COLO829 (cell line): ENCODE measurements at regions not wholly inside any gene's neighbourhood (a gene's known extent, or its start where the extent isn't known, plus 50 kb on each side); places are given as distances from the start of the nearest gene placed in this dataset.
"Not testable (repeated sequence)": the region's sequence is repeated elsewhere in the genome, so short reads cannot be mapped to it uniquely, and the experiment has no call there.

Experiments
- DNase-seq: peaks from one replicate; pipeline ENCODE4 v3.0.0; 2012; ENCODE audit warnings: low spot score

DNA sequence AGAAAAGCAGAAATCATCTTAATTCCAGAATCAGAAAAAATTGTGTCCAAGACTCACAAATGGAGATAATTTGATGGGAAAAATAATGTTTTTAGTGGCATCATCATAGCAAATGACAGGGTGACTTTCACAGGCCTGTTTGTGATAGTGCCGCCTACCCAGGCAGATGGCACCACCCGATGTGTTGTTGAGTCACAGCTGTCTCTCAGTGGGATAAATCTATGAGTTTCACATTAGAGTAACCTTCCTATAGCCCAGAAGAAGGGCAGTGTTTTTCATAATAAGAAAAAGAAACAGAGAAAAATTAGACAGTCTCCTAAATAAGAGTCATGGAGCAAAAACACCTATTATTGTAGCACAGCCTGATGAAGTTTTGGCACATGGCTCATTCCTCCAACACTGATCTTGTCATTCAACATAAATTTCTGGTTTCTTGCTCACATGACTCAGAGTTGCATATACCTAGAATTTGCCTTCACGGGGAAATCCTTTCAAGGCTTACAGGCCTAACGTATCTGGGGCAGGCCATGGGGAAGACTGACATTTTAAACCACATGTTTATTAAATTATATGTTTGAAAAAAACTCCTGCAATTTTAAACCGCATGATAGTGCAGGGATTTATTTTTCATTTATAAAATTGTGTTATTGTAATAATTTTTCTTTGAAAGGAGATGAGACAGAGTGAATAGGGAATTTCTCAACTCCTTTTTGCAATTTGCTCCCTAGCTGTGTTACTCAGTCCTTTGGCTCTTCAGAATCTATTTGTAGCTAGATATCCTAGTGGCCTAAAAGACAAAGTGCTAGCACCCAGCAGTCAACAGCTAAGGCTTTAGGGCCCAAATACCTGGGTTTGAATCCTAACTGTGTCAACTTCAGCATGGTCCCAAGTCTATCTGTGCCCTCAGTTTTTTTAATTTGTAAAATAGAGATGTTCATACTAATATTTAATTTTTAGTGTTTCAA, 393.7 kb downstream of the NDFIP2 start:
- DNase-seq, result no peak

GRCh38 chr13:79871594-79871993, 390.6 kb downstream of the NDFIP2 start:
- DNase-seq, result no peak

- no peak for DNase-seq
Observed at GRCh38 chr13:79870766-79871165, 389.8 kb downstream of the NDFIP2 start.

DNA sequence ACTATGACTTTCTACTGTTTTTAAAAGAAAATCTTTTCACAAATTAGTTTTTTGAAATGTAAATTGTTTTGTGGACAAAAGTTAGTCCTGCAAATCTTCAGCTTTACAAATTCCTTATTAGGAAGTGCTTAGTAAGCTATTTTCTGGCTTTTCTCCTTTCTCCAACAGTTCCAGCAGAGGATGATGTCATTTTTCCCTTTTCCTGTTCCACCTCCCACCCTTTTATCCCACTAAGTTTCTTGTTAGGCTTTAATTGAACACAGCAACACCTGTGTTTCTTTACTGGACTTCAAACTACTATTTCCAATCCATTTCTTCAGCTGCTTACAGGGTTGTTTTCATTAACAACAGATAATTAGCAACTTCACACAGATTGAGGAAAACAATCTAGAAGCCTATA, 389.2 kb downstream of the NDFIP2 start:
- DNase-seq, result no peak

DNA sequence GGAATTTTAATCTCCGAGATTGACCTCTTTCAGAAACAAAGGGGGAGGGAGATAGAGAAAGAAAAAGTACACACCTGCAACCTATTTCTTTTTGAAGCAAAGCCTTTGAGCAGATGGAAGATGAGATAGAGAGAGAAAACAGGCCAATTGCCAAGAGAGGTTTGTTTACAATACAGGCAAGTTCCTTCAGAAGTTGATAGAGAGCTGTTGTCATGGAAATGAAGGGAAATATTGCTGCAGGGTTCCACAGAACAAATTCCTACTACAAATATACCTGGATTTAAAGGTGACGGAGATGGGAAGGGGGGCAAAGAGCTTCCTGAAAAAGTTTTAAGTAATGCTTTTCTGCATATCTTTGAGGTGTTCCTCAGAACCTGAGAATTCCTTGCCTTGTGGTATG, 388.4 kb downstream of the NDFIP2 start:
- DNase-seq, result no peak

GRCh38 chr13:79867254-79867653, 386.3 kb downstream of the NDFIP2 start:
- DNase-seq, result no peak

DNA sequence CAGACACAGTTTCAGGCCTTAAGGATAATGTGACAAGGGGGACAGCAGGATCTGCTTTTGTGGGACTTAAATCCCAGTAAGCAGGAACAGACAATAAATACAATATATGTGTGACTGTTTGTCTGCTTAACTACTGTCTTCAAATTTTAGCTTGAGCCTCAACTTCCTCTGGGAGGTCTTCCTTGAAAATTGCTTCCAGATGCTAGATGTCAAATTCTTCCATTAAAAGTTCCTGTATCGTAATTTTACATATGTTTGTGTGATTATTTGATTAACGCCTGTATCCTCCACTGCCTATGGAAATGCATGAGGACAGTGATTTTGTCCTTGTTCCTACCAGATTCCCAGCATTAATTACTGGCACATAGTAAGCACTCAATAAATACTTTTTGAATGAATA, 385.5 kb downstream of the NDFIP2 start:
- DNase-seq, result no peak

DNA sequence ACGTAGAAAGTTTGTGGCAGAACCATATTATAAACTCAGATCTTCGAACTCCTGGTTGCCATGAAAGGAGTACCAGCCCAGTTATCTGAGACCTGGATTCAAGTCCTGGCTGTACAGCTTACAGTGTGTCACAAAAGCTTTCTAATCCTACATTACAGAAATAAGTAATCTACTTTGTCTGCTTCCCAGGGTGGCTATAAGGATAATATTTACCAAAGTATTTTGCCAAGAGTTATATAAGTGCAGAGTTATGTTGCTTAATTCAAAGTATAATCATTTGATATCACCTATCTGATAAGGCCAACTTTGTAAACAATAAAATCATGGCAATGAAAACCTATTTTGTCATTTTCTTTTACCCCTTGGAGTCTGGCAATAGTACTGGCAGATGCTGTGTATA, 381.6 kb downstream of the NDFIP2 start:
- DNase-seq, result no peak

GRCh38 chr13:79861731-79862130, 380.8 kb downstream of the NDFIP2 start:
- no peak for DNase-seq

GRCh38 chr13:79860791-79861190, 379.8 kb downstream of the NDFIP2 start:
- DNase-seq, result no peak

DNA sequence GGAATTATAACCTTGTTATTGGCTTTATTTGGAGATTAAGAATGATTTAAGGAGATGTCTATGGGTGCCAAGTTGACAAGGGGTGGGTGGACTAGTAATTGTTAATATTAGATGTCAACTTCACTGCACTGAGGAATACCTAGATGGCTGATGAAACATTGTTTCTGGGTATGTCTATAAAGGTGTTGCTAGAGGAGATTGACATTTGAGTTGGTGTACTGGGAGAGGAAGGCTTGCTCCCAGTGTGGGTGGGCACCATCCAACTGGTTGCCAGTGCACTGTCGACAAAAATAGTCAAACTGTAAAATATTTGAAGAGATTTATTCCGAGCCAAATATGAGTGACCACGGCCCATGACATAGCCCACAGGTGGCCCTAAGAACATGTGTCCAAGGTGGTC, 378.8 kb downstream of the NDFIP2 start:
- no peak for DNase-seq

GRCh38 chr13:79853251-79853650, 372.3 kb downstream of the NDFIP2 start:
- no peak for DNase-seq

- no peak for DNase-seq
Observed at GRCh38 chr13:79851318-79851717, 370.4 kb downstream of the NDFIP2 start.

GRCh38 chr13:79847882-79848592, 367.1 kb downstream of the NDFIP2 start:
- no peak for DNase-seq

DNA sequence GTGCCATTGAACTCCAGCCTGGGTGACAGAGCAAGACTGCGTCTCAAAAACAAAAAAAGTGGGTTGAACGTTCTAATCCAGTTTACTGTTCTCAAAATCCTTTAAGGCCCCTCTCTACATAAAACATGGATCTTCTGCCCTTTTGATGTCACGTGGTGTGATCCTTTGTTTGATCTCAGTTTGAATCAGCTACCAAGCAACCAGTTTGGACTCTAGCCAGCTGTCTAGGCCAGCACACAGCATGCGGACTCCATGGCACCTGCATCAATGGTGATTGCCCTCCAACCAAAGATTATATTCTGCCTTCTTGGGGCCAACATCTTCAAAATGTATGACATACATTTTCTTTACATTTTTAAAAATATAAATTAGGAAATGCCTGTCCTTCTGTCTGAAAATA, 365.4 kb downstream of the NDFIP2 start:
- DNase-seq, result no peak

DNA sequence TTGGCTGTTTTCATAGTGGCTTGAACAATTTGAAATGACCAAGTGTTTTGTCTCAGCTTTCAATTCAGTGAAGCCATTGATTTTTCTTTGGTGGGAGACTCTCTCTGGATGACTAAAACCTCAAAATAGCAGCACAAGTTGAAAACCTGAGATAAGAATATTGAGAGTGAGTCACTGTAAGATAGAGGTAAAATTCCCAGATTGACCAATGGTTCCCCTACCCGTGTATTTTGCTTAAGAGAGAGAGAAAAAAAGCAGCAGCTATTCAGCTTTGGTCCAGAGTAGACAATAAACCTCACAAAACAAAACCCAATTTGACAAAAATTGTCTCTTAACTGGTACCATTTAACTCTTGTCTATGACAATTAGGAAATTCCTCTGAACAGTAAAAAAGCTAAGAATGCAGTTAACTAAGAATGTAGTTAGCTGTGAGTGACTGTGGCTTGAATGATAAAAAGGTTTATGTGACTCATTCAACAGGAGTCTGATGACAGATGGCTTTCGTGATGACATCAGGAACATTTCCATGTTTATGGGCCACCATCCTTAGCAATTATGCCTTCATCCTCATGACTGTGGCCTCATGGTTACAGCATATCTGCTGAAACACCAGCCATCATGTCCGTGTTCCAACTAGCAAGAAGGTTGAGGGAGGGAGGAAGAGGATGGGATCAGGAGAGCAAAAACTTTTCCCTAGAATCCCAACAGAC, 356.9 kb downstream of the NDFIP2 start:
- DNase-seq, result no peak

DNA sequence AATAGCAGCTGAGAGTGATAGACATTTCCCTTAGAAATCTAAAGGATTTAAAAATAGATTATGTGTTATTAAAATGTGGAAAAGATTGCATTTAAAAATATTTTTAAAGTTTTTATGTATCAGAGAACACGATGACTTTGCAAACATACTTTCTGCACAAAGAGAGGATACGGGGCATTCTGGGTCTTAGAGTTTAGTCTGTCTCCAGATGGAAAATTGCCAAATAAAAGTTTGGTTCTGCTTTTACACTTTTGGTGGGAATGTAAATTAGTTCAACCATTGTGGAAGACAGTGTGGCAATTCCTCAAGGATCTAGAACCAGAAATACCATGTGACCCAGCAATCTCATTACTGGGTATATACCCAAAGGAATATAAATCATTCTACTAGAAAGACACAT, 355.2 kb downstream of the NDFIP2 start:
- DNase-seq, result not testable (repeated sequence)

DNA sequence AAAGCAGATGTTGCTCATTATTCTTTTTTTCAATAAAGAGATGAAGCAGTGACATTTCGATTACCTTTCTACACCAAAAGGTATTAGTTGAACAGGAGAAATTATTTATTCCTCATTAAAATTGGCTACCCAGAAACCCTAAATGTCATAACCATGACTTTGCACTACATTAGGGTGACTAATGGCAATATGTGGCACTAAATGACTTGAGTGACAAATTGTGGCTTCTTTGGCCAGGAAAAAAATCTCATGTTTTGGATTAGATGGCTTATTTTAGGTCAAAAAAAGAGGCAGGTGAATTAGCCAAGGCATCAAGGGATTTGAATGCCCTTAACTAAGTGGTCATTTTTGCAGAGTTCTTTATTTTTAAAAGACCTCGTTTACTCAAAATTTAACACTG, 353.9 kb downstream of the NDFIP2 start:
- DNase-seq, result no peak

GRCh38 chr13:79833991-79834390, 353.0 kb downstream of the NDFIP2 start:
- no peak for DNase-seq

GRCh38 chr13:79831556-79831955, 350.6 kb downstream of the NDFIP2 start:
- DNase-seq, result no peak

DNA sequence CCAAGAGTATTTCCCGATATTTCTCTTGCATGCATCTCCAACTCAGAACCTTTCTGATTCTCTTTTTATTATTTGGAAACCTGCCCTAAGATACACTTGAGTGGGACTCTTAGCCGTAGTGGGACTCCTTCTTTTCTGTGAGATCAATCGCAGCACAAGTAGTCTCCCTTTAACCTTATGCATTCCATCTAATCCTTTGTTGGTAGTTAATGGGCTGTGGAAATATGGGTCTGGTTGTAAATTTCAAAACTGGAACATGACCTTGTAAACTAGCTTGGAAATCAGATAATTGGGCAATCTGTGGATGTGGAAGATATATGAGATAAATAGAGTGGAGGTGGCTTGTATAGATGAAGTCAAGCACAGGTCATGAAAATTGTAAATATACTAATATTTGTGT, 350.0 kb downstream of the NDFIP2 start:
- no peak for DNase-seq

DNA sequence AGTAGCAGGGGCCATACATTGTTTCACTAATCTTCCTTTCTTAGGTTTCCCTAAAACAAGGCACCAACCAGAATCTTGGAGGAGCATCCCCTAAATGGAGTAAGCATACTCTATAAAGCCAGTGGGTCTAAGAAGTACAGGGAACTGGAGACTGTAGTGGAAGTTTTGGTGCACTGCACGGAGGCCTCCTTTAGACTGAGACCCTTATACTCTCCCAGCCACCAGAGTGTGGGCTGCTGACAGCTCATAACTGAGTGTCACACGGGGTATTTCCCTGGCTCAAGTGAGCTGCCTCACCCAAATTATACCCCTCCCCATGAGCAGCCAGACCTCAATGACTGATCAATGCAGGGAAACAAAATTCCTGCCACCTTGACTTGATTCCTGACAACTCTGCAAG, 349.5 kb downstream of the NDFIP2 start:
- DNase-seq, result no peak

DNA sequence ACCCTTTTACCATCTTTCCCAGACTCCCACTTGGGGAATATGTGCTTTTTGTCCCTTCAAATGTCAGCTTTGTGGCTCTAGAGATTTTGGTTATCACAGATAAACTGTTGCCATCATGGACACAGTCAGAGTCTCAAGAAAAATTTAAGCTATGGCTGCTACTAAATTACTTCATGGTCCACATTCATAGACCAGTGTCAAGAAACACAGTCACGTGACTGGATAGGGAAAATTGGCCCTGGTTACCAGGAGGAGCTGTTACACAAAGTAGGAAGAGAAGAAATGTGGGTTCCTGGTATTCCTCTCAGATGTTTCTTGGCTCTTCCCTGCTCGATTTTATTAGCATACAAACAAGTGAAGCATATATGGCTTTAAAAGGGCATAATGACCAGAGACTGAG, 348.9 kb downstream of the NDFIP2 start:
- DNase-seq, result no peak
